ENCODE measurements at regions not wholly inside any gene's neighbourhood (a gene's known extent, or its start where the extent isn't known, plus 50 kb on each side); places are given as distances from the start of the nearest gene placed in this dataset.

- ATAC-seq: no peak
- TF ChIP-seq ARNTL (CRISPR knock-in tag; IDR thresholded peaks at IDR 0.05; ENCODE audit: borderline replicate concordance, low read depth) (no peak), ISL1 (CRISPR knock-in tag; IDR thresholded peaks at IDR 0.05) (no peak), ZFP30 (CRISPR knock-in tag; IDR thresholded peaks at IDR 0.05) (no peak), GLIS3 (CRISPR knock-in tag; IDR thresholded peaks at IDR 0.05) (no peak)
Observed at GRCh38 chr11:115656041-115656440, 151.8 kb upstream of the CADM1 start.

GRCh38 chr11:115654792-115655191, 150.6 kb upstream of the CADM1 start:
- TF ChIP-seq PATZ1 (CRISPR knock-in tag; IDR thresholded peaks at IDR 0.05; ENCODE audit: borderline replicate concordance): no peak
- no peak for TF ChIP-seq ARNTL (CRISPR knock-in tag; IDR thresholded peaks at IDR 0.05; ENCODE audit: borderline replicate concordance, low read depth)
- TF ChIP-seq ISL1 (CRISPR knock-in tag; IDR thresholded peaks at IDR 0.05): no peak
- TF ChIP-seq TCF4 (CRISPR knock-in tag; IDR thresholded peaks at IDR 0.05; ENCODE audit: borderline replicate concordance): no peak
- TF ChIP-seq ZC3H10 (CRISPR knock-in tag; IDR thresholded peaks at IDR 0.05): no peak
- no peak for TF ChIP-seq ZFP30 (CRISPR knock-in tag; IDR thresholded peaks at IDR 0.05)
- no peak for TF ChIP-seq ESRRG (CRISPR knock-in tag; IDR thresholded peaks at IDR 0.05)
- no peak for TF ChIP-seq ZNF70 (CRISPR knock-in tag; IDR thresholded peaks at IDR 0.05)
- TF ChIP-seq PPARA (CRISPR knock-in tag; IDR thresholded peaks at IDR 0.05; ENCODE audit: borderline replicate concordance): no peak
- no peak for TF ChIP-seq RARB (CRISPR knock-in tag; IDR thresholded peaks at IDR 0.05)
- no peak for TF ChIP-seq ZNF565 (CRISPR knock-in tag; conservative IDR thresholded peaks at IDR 0.05; ENCODE audit: low read depth)
- TF ChIP-seq CSRNP3 (CRISPR knock-in tag; IDR thresholded peaks at IDR 0.05): no peak
- no peak for TF ChIP-seq GLIS3 (CRISPR knock-in tag; IDR thresholded peaks at IDR 0.05)
- TF ChIP-seq TOX (CRISPR knock-in tag; IDR thresholded peaks at IDR 0.05; ENCODE audit: borderline replicate concordance): no peak
- TF ChIP-seq CREB5 (CRISPR knock-in tag; IDR thresholded peaks at IDR 0.05; ENCODE audit: low read depth): no peak
- TF ChIP-seq BACH2 (CRISPR knock-in tag; IDR thresholded peaks at IDR 0.05; ENCODE audit: borderline replicate concordance): no peak
- TF ChIP-seq TSHZ2 (CRISPR knock-in tag; IDR thresholded peaks at IDR 0.05): no peak

GRCh38 chr11:115653926-115654325, 149.7 kb upstream of the CADM1 start:
- TF ChIP-seq PPARA (CRISPR knock-in tag; IDR thresholded peaks at IDR 0.05; ENCODE audit: borderline replicate concordance) (no peak), ZNF8 (CRISPR knock-in tag; IDR thresholded peaks at IDR 0.05) (no peak)
- no peak for ATAC-seq

More at GRCh38 chr11:115654792-115655191, 150.6 kb upstream of the CADM1 start:
- ATAC-seq: no peak

GRCh38 chr11:115653076-115653475, 148.9 kb upstream of the CADM1 start:
- ATAC-seq: no peak
- no peak for TF ChIP-seq TCF4 (CRISPR knock-in tag; IDR thresholded peaks at IDR 0.05; ENCODE audit: borderline replicate concordance)

GRCh38 chr11:115652496-115652895, 148.3 kb upstream of the CADM1 start:
- ATAC-seq: no peak

More at GRCh38 chr11:115652496-115652895, 148.3 kb upstream of the CADM1 start:
- TF ChIP-seq PATZ1 (CRISPR knock-in tag; IDR thresholded peaks at IDR 0.05; ENCODE audit: borderline replicate concordance): no peak
- no peak for TF ChIP-seq TCF4 (CRISPR knock-in tag; IDR thresholded peaks at IDR 0.05; ENCODE audit: borderline replicate concordance)
- TF ChIP-seq ESRRG (CRISPR knock-in tag; IDR thresholded peaks at IDR 0.05): no peak
- no peak for TF ChIP-seq TOX (CRISPR knock-in tag; IDR thresholded peaks at IDR 0.05; ENCODE audit: borderline replicate concordance)
- TF ChIP-seq CSDC2 (CRISPR knock-in tag; IDR thresholded peaks at IDR 0.05): no peak
- TF ChIP-seq POU6F1 (CRISPR knock-in tag; IDR thresholded peaks at IDR 0.05; ENCODE audit: borderline replicate concordance, low read depth): no peak
